ENCODE measurements at regions not wholly inside any gene's neighbourhood (a gene's known extent, or its start where the extent isn't known, plus 50 kb on each side); places are given as distances from the start of the nearest gene placed in this dataset.

DNA sequence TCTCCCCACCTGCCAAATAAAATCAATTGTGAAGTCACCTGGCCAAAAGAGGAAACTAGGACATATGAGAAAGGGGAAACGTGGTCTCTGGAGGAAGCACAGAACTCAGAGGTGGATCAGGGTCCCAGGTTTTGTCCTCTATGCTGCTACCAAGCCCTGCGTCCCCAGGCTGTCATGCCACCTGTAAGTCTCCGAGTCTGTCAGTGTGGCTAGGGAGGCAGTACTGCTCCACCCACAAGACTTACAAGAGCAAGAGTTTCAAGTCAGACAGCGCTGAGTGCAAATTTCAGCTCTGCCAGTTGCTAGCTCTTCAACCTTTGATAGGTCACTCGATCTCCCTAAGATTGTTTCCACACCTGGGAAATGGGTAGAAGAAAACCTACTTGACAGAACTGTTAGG lies 98.6 kb downstream of the C1QL2 start:
- TF ChIP-seq EZH2phosphoT487 (IDR thresholded peaks at IDR 0.05; ENCODE audit: insufficient read depth, low read depth) (no peak), EZH2 (IDR thresholded peaks at IDR 0.05; ENCODE audit: insufficient read depth, poor library complexity, severe bottlenecking) (no peak)

All from GM23248 (cell line).